IMR-90 (cell line): ENCODE measurements at regions not wholly inside any gene's neighbourhood (a gene's known extent, or its start where the extent isn't known, plus 50 kb on each side); places are given as distances from the start of the nearest gene placed in this dataset.

ENCODE experiments used
- ATAC-seq: fragments of 200-7000 bp; cut with Tn5 transposase; 2 replicates; pipeline ENCODE4 v1.9.1; 2020; ENCODE audit warnings: low read depth, mild to moderate bottlenecking, moderate library complexity
- BruUV-seq: library from RNA; stranded (reverse); fragments of 400-500 nt; replicated peaks from 2 replicates; lab custom pipeline; 2021; lab: Mats Ljungman, UMichigan
- CTCF ChIA-PET: fragments of 300-600 bp; formaldehyde crosslinking; extraction: SDS; loops from one replicate; lab custom pipeline; 2021; ENCODE audit warnings: antibody characterized with exemption; lab: Yijun Ruan, JAX
- POLR2A ChIA-PET: fragments of 300-600 bp; sonication (Branson Sonifier 250); formaldehyde crosslinking; loops from one replicate; lab custom pipeline; 2022; ENCODE audit warnings: antibody characterized with exemption; ENCODE audit not compliant: unreplicated experiment; lab: Charles Lee
- DNase-seq: peaks from one replicate; pipeline ENCODE4 v3.0.0; 2013
- H2AFZ ChIP-seq: replicated peaks from 2 replicates; pipeline ENCODE3; 2013; ENCODE audit warnings: low read length, mild to moderate bottlenecking; ENCODE audit not compliant: poor library complexity
- H2AK5ac ChIP-seq: 2 replicates; pipeline ENCODE4 v1.6.1; 2013; ENCODE audit warnings: low read depth, low read length, inconsistent platforms
- H2AK9ac ChIP-seq: replicated peaks from 2 replicates; pipeline ENCODE3; 2013; ENCODE audit warnings: mild to moderate bottlenecking, low read depth, low read length, moderate library complexity; ENCODE audit not compliant: poor library complexity
- H2BK120ac ChIP-seq: 2 replicates; pipeline ENCODE4 v1.6.1; 2013; ENCODE audit warnings: low read depth, low read length, inconsistent platforms
- H2BK15ac ChIP-seq: 3 replicates; pipeline ENCODE4 v1.6.1; 2013; ENCODE audit warnings: low read depth, low read length, inconsistent platforms
- H2BK20ac ChIP-seq: 2 replicates; pipeline ENCODE4 v1.6.1; 2013; ENCODE audit warnings: low read depth, mild to moderate bottlenecking, inconsistent platforms, low read length, moderate library complexity
- H2BK5ac ChIP-seq: 2 replicates; pipeline ENCODE4 v1.6.1; 2013; ENCODE audit warnings: mild to moderate bottlenecking, low read depth, low read length, inconsistent platforms; ENCODE audit not compliant: poor library complexity, severe bottlenecking
- H3K14ac ChIP-seq: replicated peaks from 2 replicates; pipeline ENCODE4 v1.6.1; 2013; ENCODE audit warnings: low read depth, low read length, inconsistent platforms
- H3K18ac ChIP-seq: 2 replicates; pipeline ENCODE4 v1.6.1; 2013; ENCODE audit warnings: low read depth, low read length, control low read depth
- H3K23ac ChIP-seq: 2 replicates; pipeline ENCODE4 v1.6.1; 2013; ENCODE audit warnings: low read depth, low read length, inconsistent platforms
- H3K27ac ChIP-seq: 2 replicates; pipeline ENCODE4 v1.5.1; 2013; ENCODE audit warnings: mild to moderate bottlenecking, control low read depth, low read length; ENCODE audit not compliant: insufficient read depth
- H3K27me3 ChIP-seq: 2 replicates; pipeline ENCODE4 v1.6.1; 2013; ENCODE audit warnings: low read length; ENCODE audit not compliant: control insufficient read depth, insufficient read depth
- H3K36me3 ChIP-seq: 2 replicates; pipeline ENCODE4 v1.6.1; 2013; ENCODE audit warnings: low read length, mixed read lengths; ENCODE audit not compliant: control insufficient read depth, insufficient read depth
- H3K4ac ChIP-seq: 2 replicates; pipeline ENCODE4 v1.6.1; 2013; ENCODE audit warnings: low read depth, low read length, inconsistent platforms
- H3K4me1 ChIP-seq: 2 replicates; pipeline ENCODE4 v1.6.1; 2013; ENCODE audit warnings: low read length, mixed read lengths; ENCODE audit not compliant: control insufficient read depth, insufficient read depth
- H3K4me2 ChIP-seq: 2 replicates; pipeline ENCODE4 v1.6.1; 2013; ENCODE audit warnings: low read depth, mild to moderate bottlenecking, control low read depth, low read length, moderate library complexity
- H3K4me3 ChIP-seq: 2 replicates; pipeline ENCODE4 v1.5.1; 2013; ENCODE audit warnings: low read depth, mild to moderate bottlenecking, control low read depth, low read length, moderate library complexity; ENCODE audit not compliant: insufficient read depth
- H3K56ac ChIP-seq: 2 replicates; pipeline ENCODE4 v1.6.1; 2013; ENCODE audit warnings: low read length, inconsistent platforms; ENCODE audit not compliant: insufficient read depth; ENCODE audit errors: extremely low read depth
- H3K79me1 ChIP-seq, 2 experiments: 2 replicates each; pipeline ENCODE4 v1.6.1; 2013; ENCODE audit warnings: low read length in 2 of 2, inconsistent platforms in 1 of 2, low read depth in 1 of 2
- H3K9ac ChIP-seq: 2 replicates; pipeline ENCODE4 v1.6.1; 2013; ENCODE audit warnings: low read depth, low read length, control low read depth
- H3K9me1 ChIP-seq: 2 replicates; pipeline ENCODE4 v1.6.1; 2013; ENCODE audit warnings: low read length, inconsistent platforms; ENCODE audit not compliant: insufficient read depth
- H3K9me3 ChIP-seq: 2 replicates; pipeline ENCODE4 v1.6.1; 2013; ENCODE audit warnings: low read length; ENCODE audit not compliant: control insufficient read depth, insufficient read depth
- H4K20me1 ChIP-seq: 2 replicates; pipeline ENCODE4 v1.6.1; 2013; ENCODE audit warnings: low read length, inconsistent platforms; ENCODE audit not compliant: insufficient read depth
- H4K5ac ChIP-seq: 2 replicates; pipeline ENCODE4 v1.6.1; 2013; ENCODE audit warnings: mild to moderate bottlenecking, low read depth, low read length, control low read depth
- H4K8ac ChIP-seq, 2 experiments: 2 replicates each; pipeline ENCODE4 v1.6.1; 2013; ENCODE audit warnings: low read depth in 2 of 2, low read length in 2 of 2, control low read depth in 1 of 2, inconsistent platforms in 1 of 2
- H4K91ac ChIP-seq: 2 replicates; pipeline ENCODE4 v1.6.1; 2013; ENCODE audit warnings: low read depth, low read length, inconsistent platforms; ENCODE audit not compliant: insufficient read depth
- BHLHE40 ChIP-seq: fragments of 150-350 bp; IDR thresholded peaks from 2 replicates; pipeline ENCODE4 v1.6.1; 2016; ENCODE audit warnings: mild to moderate bottlenecking, low read depth, low read length
- ELK1 ChIP-seq: fragments of 150-350 bp; IDR thresholded peaks from 2 replicates; pipeline ENCODE4 v1.6.1; 2016; ENCODE audit warnings: low read depth, mild to moderate bottlenecking, low read length, moderate library complexity, borderline replicate concordance
- MAFK ChIP-seq: IDR thresholded peaks from 2 replicates; pipeline ENCODE4 v1.6.1; 2012; ENCODE audit warnings: low read depth, low read length, improper control_type of control experiment
- MXI1 ChIP-seq: IDR thresholded peaks from 2 replicates; pipeline ENCODE4 v1.6.1; 2012; ENCODE audit warnings: low read depth, mild to moderate bottlenecking, low read length, moderate library complexity, borderline replicate concordance
- RAD21 ChIP-seq: IDR thresholded peaks from 2 replicates; pipeline ENCODE4 v1.6.1; 2012; ENCODE audit warnings: low read length, improper control_type of control experiment
- RFX5 ChIP-seq: IDR thresholded peaks from 2 replicates; pipeline ENCODE4 v1.8.0; 2012; ENCODE audit warnings: low read depth, mild to moderate bottlenecking, low read length, moderate library complexity
- USF2 ChIP-seq: fragments of 150-350 bp; IDR thresholded peaks from 2 replicates; pipeline ENCODE4 v1.6.1; 2017; ENCODE audit warnings: mild to moderate bottlenecking, antibody characterized with exemption, low read length, low read depth
- WGBS, 2 experiments: methylation state at CpG; one replicate each; pipeline versions ENCODE4 v1.1.5 to v1.1.7; 2013; ENCODE audit warnings: missing lambda C conversion rate in 2 of 2; ENCODE audit not compliant: insufficient read length in 1 of 2; ENCODE audit errors: extremely low coverage in 2 of 2; 5-methylcytosine and 5-hydroxymethylcytosine counted together
- dilution Hi-C: fragments of 300-500 bp; cut with HindIII; formaldehyde crosslinking; loops from one replicate; pipeline ENCODE4 v1.14.3; 2018; ENCODE audit warnings: low sequenced_read_pairs; ENCODE audit not compliant: unreplicated experiment
- in situ Hi-C: fragments of 300-500 bp; cut with MboI; formaldehyde crosslinking; loops from 3 replicates; pipeline ENCODE4 v1.14.3; 2019; ENCODE audit warnings: low sequenced_read_pairs, inconsistent platforms, mixed read lengths
- intact Hi-C: fragments of 100-400 bp; cut with micrococcal nuclease; formaldehyde crosslinking; loops from 2 replicates; pipeline ENCODE4 v1.10.0; 2022

DNA sequence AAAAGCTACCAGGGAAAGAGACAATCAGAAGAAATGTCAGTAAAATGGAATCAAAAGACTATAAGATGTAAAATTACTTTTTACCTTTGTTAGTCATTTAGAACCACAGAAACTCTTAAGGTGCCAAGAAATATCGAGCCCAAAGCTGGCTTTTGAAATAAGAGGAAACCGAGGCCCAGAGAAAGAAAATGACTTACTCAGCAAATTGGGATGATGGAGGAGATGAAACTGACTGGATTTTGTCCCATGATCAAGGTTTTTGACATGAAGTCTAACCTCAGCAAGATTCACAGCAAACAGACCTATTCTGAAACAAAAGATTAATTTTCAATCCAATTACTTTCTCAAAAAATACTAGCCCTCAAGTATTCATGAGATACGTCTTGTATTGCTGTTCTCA is 696.2 kb upstream of the WWC1 start:
- in situ Hi-C loops, result no loop called here

More for the DNA sequence above, 696.2 kb upstream of the WWC1 start:
- Histone ChIP-seq H2BK120ac (no peak overlapping the region), H3K9me3 (no peaks in the 10 kb centered on the region), H3K14ac (no peak overlapping the region), H3K18ac (no peak overlapping the region), H4K20me1 (no peaks in the 10 kb centered on the region), H3K27me3 (no peaks in the 10 kb centered on the region), H2BK20ac (no peak overlapping the region), H4K8ac (no peak overlapping the region), H3K9ac (no peak overlapping the region), H2BK5ac (no peak overlapping the region), H3K4me1 (no peaks in the 10 kb centered on the region), H3K4ac (no peak overlapping the region), H2AK9ac (no peak overlapping the region), H4K91ac (no peak overlapping the region), H3K4me3 (no peak overlapping the region), H4K5ac (no peak overlapping the region), H3K4me2 (no peak overlapping the region), H2BK15ac (no peak overlapping the region), H3K79me1 (no peaks in the 10 kb centered on the region), H2AK5ac (no peak overlapping the region), H3K36me3 (no peaks in the 10 kb centered on the region), H3K9me1 (no peaks in the 10 kb centered on the region), H3K56ac (no peak overlapping the region), H3K27ac (no peak overlapping the region), H2AFZ (no peak overlapping the region), H3K23ac (no peak overlapping the region)
- BruUV-seq, result no TSS peak
- no CpG with 5 or more reads among the region's 3 CpGs for WGBS, 2 experiments
- ATAC-seq, result no peak
- intact Hi-C loops (no loop called here), dilution Hi-C loops (no loop called here)
- CTCF ChIA-PET, result no interaction called here
- POLR2A ChIA-PET, result interaction anchor here (0.6 kb wide), 1 partner anchor 10 kb away, joined by 7 read pairs; no protein-coding TSS in a partner anchor
- no peak for DNase-seq
- TF ChIP-seq USF2 (no peak), MXI1 (no peak), ELK1 (no peak), RAD21 (no peak), BHLHE40 (no peak), RFX5 (no peak), MAFK (peak; percentile 87)
